ENCODE measurements at regions not wholly inside any gene's neighbourhood (a gene's known extent, or its start where the extent isn't known, plus 50 kb on each side); places are given as distances from the start of the nearest gene placed in this dataset.

DNA sequence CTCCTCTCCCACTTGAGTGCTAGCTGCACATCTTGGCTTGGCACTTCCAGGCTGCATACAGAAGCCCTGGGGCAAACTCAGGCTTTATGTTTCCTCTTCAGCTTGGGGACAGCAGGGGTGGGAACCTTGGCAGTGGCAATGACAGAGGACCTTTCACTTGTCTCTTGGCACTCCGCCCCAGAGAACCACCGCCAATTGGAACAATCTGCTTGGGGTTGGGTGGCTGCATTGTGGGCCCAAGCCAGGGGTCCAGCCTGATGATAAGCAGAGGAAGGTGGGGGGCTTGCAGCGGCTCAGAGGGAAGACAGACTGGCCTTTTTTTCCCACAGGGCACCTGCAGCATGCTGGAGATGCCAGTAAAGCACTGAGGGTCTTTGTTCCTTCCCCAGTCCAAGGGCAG, 179.0 kb upstream of the NMUR2 start:
- H3K9me2 ChIP-seq (ENCODE audit: insufficient read depth), result no peaks in the 10 kb centered on the region
- ChIA-PET RAD21 (ENCODE audit: low non-redundant PET in 1 of 2, low total read pairs in 2 of 2, uncharacterized antibody in 2 of 2, unreplicated experiment in 2 of 2) (no interaction called here), CTCF (no interaction called here), POLR2A (no interaction called here)
- H3K4me1 ChIP-seq (ENCODE audit: control insufficient read depth in 1 of 2, insufficient read depth in 2 of 2, low read length in 2 of 2), result no peaks in the 10 kb centered on the region
- no peak overlapping the region for H2AFZ ChIP-seq (ENCODE audit: low read depth, low read length, poor library complexity, severe bottlenecking)
- BruUV-seq (replicated peaks), result no TSS peak
- intact Hi-C loops (cut with micrococcal nuclease), result no loop called here
- no peaks in the 10 kb centered on the region for H3K27me3 ChIP-seq (ENCODE audit: insufficient read depth, low read length)
- H3K4me2 ChIP-seq (ENCODE audit: low read length), result no peak overlapping the region
- H4K20me1 ChIP-seq (ENCODE audit: insufficient read depth), result no peaks in the 10 kb centered on the region
- no peaks in the 10 kb centered on the region for H3K9me3 ChIP-seq (ENCODE audit: control insufficient read depth in 1 of 2, insufficient read depth in 1 of 2, low read depth in 1 of 2, low read length in 2 of 2)
- no peaks in the 10 kb centered on the region for H3K79me2 ChIP-seq (ENCODE audit: insufficient read depth, low read length)
- TF ChIP-seq CEBPB (IDR thresholded peaks at IDR 0.05; ENCODE audit: low read depth) (no peak), JUND (IDR thresholded peaks at IDR 0.05) (no peak), RAD21 (IDR thresholded peaks at IDR 0.05; ENCODE audit: low read depth) (no peak), ELF1 (IDR thresholded peaks at IDR 0.05; ENCODE audit: borderline replicate concordance, low read depth) (no peak), EZH2phosphoT487 (IDR thresholded peaks at IDR 0.05; ENCODE audit: borderline replicate concordance) (no peak), YY1 (IDR thresholded peaks at IDR 0.05; ENCODE audit: extremely low read depth, insufficient replicate concordance, low read depth, low read length) (no peak), SRF (IDR thresholded peaks at IDR 0.05; ENCODE audit: low read depth) (no peak), POLR2A (IDR thresholded peaks at IDR 0.05; ENCODE audit: borderline replicate concordance, extremely low read depth, insufficient read depth, insufficient read length) (no peak), ZNF274 (IDR thresholded peaks at IDR 0.05; ENCODE audit: low read depth, low read length) (no peak), TCF7L2 (IDR thresholded peaks at IDR 0.05; ENCODE audit: borderline replicate concordance, extremely low read depth, insufficient read depth, insufficient read length) (no peak), EGR1 (IDR thresholded peaks at IDR 0.05; ENCODE audit: low read depth) (no peak)
- TF ChIP-seq, protein P1, sequence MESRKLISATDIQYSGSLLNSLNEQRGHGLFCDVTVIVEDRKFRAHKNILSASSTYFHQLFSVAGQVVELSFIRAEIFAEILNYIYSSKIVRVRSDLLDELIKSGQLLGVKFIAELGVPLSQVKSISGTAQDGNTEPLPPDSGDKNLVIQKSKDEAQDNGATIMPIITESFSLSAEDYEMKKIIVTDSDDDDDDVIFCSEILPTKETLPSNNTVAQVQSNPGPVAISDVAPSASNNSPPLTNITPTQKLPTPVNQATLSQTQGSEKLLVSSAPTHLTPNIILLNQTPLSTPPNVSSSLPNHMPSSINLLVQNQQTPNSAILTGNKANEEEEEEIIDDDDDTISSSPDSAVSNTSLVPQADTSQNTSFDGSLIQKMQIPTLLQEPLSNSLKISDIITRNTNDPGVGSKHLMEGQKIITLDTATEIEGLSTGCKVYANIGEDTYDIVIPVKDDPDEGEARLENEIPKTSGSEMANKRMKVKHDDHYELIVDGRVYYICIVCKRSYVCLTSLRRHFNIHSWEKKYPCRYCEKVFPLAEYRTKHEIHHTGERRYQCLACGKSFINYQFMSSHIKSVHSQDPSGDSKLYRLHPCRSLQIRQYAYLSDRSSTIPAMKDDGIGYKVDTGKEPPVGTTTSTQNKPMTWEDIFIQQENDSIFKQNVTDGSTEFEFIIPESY (IDR thresholded peaks at IDR 0.05; ENCODE audit: extremely low read depth, insufficient replicate concordance, low read length), result no peak
- TF ChIP-seq, protein P2, sequence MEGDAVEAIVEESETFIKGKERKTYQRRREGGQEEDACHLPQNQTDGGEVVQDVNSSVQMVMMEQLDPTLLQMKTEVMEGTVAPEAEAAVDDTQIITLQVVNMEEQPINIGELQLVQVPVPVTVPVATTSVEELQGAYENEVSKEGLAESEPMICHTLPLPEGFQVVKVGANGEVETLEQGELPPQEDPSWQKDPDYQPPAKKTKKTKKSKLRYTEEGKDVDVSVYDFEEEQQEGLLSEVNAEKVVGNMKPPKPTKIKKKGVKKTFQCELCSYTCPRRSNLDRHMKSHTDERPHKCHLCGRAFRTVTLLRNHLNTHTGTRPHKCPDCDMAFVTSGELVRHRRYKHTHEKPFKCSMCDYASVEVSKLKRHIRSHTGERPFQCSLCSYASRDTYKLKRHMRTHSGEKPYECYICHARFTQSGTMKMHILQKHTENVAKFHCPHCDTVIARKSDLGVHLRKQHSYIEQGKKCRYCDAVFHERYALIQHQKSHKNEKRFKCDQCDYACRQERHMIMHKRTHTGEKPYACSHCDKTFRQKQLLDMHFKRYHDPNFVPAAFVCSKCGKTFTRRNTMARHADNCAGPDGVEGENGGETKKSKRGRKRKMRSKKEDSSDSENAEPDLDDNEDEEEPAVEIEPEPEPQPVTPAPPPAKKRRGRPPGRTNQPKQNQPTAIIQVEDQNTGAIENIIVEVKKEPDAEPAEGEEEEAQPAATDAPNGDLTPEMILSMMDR (IDR thresholded peaks at IDR 0.05 in 2 of 3, conservative IDR thresholded peaks at IDR 0.05 in 1 of 3; ENCODE audit: borderline replicate concordance in 1 of 3, insufficient read depth in 1 of 3, low read depth in 2 of 3, low read length in 2 of 3), result no peak
- TF ChIP-seq, protein P3, sequence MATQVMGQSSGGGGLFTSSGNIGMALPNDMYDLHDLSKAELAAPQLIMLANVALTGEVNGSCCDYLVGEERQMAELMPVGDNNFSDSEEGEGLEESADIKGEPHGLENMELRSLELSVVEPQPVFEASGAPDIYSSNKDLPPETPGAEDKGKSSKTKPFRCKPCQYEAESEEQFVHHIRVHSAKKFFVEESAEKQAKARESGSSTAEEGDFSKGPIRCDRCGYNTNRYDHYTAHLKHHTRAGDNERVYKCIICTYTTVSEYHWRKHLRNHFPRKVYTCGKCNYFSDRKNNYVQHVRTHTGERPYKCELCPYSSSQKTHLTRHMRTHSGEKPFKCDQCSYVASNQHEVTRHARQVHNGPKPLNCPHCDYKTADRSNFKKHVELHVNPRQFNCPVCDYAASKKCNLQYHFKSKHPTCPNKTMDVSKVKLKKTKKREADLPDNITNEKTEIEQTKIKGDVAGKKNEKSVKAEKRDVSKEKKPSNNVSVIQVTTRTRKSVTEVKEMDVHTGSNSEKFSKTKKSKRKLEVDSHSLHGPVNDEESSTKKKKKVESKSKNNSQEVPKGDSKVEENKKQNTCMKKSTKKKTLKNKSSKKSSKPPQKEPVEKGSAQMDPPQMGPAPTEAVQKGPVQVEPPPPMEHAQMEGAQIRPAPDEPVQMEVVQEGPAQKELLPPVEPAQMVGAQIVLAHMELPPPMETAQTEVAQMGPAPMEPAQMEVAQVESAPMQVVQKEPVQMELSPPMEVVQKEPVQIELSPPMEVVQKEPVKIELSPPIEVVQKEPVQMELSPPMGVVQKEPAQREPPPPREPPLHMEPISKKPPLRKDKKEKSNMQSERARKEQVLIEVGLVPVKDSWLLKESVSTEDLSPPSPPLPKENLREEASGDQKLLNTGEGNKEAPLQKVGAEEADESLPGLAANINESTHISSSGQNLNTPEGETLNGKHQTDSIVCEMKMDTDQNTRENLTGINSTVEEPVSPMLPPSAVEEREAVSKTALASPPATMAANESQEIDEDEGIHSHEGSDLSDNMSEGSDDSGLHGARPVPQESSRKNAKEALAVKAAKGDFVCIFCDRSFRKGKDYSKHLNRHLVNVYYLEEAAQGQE (IDR thresholded peaks at IDR 0.05; ENCODE audit: low read depth), result no peak
- TF ChIP-seq, protein P4, sequence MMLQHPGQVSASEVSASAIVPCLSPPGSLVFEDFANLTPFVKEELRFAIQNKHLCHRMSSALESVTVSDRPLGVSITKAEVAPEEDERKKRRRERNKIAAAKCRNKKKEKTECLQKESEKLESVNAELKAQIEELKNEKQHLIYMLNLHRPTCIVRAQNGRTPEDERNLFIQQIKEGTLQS (IDR thresholded peaks at IDR 0.05), result no peak
- H3K27ac ChIP-seq (ENCODE audit: low read depth, low read length), result no peak overlapping the region
- H3K4me3 ChIP-seq (replicated peaks in 1 of 2; ENCODE audit: low read depth in 1 of 2, low read length in 2 of 2), result no peak overlapping the region
- DNase-seq (ENCODE audit: low read depth, low spot score) (no peak), ATAC-seq (no peak)
- H3K36me3 ChIP-seq (ENCODE audit: control insufficient read depth in 1 of 2, insufficient read depth in 2 of 2, low read length in 2 of 2), result no peaks in the 10 kb centered on the region
- H3K9ac ChIP-seq (ENCODE audit: low read length), result no peak overlapping the region
